ENCODE measurements at regions not wholly inside any gene's neighbourhood (a gene's known extent, or its start where the extent isn't known, plus 50 kb on each side); places are given as distances from the start of the nearest gene placed in this dataset.

- no peak overlapping the region for H2BK12ac ChIP-seq (ENCODE audit: low read depth, low read length)
- no peak overlapping the region for H4K5ac ChIP-seq (ENCODE audit: insufficient read length, low read depth, low read length)
- no peaks in the 10 kb centered on the region for H3K79me2 ChIP-seq (ENCODE audit: control insufficient read depth in 1 of 2, insufficient read depth in 2 of 2, low read length in 2 of 2)
- no peak for FAIRE-seq
- H3K27me3 ChIP-seq (replicated peaks in 1 of 4; ENCODE audit: control insufficient read depth in 3 of 4, extremely low read depth in 1 of 4, insufficient read depth in 3 of 4, low read length in 3 of 4) = no peaks in the 10 kb centered on the region
- no peaks in the 10 kb centered on the region for H3K4me1 ChIP-seq (replicated peaks in 1 of 4; ENCODE audit: control insufficient read depth in 3 of 4, insufficient read depth in 4 of 4, low read length in 3 of 4)
- no peaks in the 10 kb centered on the region for H3K23me2 ChIP-seq (ENCODE audit: low read depth, low read length)
- ChIA-PET POLR2A (ENCODE audit: partially characterized antibody) (no interaction called here), CTCF (ENCODE audit: partially characterized antibody) (interaction anchor here (0.9 to 1.0 kb wide), 2 partner anchors 12 to 52 kb away, joined by 3 read pairs; no protein-coding TSS in a partner anchor)
- no peaks in the 10 kb centered on the region for H3K9me3 ChIP-seq (ENCODE audit: insufficient read depth in 2 of 2, low read depth in 1 of 2, low read length in 1 of 2)
- H2AK5ac ChIP-seq (ENCODE audit: low read depth, low read length) = no peak overlapping the region
- H3K56ac ChIP-seq (replicated peaks; ENCODE audit: insufficient read length, low read depth, low read length) = no peak overlapping the region
- no peak overlapping the region for H3K18ac ChIP-seq (ENCODE audit: extremely low read depth, low read length)
- H3K23ac ChIP-seq (ENCODE audit: insufficient read length) = no peak overlapping the region
- H2BK5ac ChIP-seq (ENCODE audit: low read depth, low read length) = no peak overlapping the region
- no peak overlapping the region for H3K4me2 ChIP-seq (ENCODE audit: insufficient read depth in 1 of 2, low read depth in 2 of 2, low read length in 2 of 2)
- H3K9ac ChIP-seq (replicated peaks in 1 of 4; ENCODE audit: extremely low read depth in 1 of 4, low read depth in 3 of 4, low read length in 3 of 4) = no peak overlapping the region
- no peak overlapping the region for H3K4ac ChIP-seq (replicated peaks; ENCODE audit: insufficient read length, low read depth, low read length)
- no peak overlapping the region for H2BK15ac ChIP-seq (ENCODE audit: low read length)
- no peak overlapping the region for H4K8ac ChIP-seq (ENCODE audit: extremely low read depth, insufficient read depth, low read length)
- no peak overlapping the region for H3K4me3 ChIP-seq (ENCODE audit: extremely low read depth in 1 of 4, insufficient read depth in 2 of 4, low read depth in 3 of 4, low read length in 4 of 4)
- H3K27ac ChIP-seq (ENCODE audit: low read depth, low read length) = no peak overlapping the region
- no peak overlapping the region for H3K14ac ChIP-seq (ENCODE audit: insufficient read length)
- no peaks in the 10 kb centered on the region for H4K20me1 ChIP-seq (replicated peaks in 1 of 2; ENCODE audit: control insufficient read depth in 1 of 2, insufficient read depth in 2 of 2, low read length in 2 of 2)
- no peaks in the 10 kb centered on the region for H3K79me1 ChIP-seq (ENCODE audit: low read depth, low read length)
- no peak for DNase-seq (ENCODE audit: low read depth in 1 of 2, low spot score in 2 of 2)
- no peak overlapping the region for H2BK20ac ChIP-seq (ENCODE audit: low read length)
- no peak overlapping the region for H4K91ac ChIP-seq (replicated peaks; ENCODE audit: insufficient read length, low read length)
- WGBS, 2 experiments (ENCODE audit: extremely low coverage in 1 of 2, insufficient coverage in 1 of 2, insufficient read length in 1 of 2, insufficient replicate concordance in 2 of 2, low coverage in 1 of 2, low lambda C conversion rate in 2 of 2, missing lambda C conversion rate in 1 of 2) = 77% methylated on average over 2 of the region's 2 CpGs; no CpG with 5 or more reads in 1 of the 2 experiments
- H2AFZ ChIP-seq (ENCODE audit: low read length) = no peak overlapping the region
- no peaks in the 10 kb centered on the region for H3K36me3 ChIP-seq (ENCODE audit: control insufficient read depth in 2 of 4, insufficient read depth in 4 of 4, low read length in 3 of 4)
- no peak overlapping the region for H2BK120ac ChIP-seq (replicated peaks; ENCODE audit: low read depth, low read length)
- TF ChIP-seq KDM5A (IDR thresholded peaks at IDR 0.05; ENCODE audit: low read length) = no peak
- TF ChIP-seq BRCA1 (IDR thresholded peaks at IDR 0.05; ENCODE audit: low read depth, low read length) = no peak
These were observed 54.9 kb downstream of the DIO3 start for GRCh38 chr14:101616202-101616601.
